ENCODE measurements at regions not wholly inside any gene's neighbourhood (a gene's known extent, or its start where the extent isn't known, plus 50 kb on each side); places are given as distances from the start of the nearest gene placed in this dataset.

DNA sequence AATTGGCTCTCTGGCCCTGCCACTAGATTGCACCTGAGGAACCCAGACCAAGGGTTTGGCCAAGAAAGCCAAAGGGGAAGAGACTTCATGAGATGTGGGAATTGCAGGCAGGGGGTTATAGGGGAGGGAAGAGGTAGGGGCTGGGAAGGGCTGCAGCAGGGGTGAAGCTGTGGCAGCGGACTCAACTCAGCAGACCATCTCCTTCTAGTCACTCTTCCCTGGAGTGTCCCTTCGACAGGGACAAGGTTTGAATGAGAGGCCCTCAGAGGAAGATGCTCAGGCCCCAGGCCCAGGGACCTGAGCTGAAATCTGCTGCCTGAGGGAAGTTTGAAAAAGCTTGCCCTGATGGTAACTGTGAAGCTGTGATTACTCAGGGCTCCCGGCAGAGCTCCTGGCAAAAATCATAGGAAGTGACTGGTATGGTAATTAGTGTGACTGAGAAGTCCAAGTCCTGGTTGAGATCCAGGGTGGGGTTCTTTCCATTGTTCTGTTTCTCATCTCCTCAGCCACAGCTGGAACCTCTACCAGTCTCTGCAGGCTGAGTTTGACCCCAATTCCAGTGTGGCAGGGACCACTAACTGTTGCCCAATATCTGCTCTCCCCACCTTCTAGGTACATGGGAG is 300.9 kb downstream of the CYP26B1 start:
- TF ChIP-seq, protein P1, sequence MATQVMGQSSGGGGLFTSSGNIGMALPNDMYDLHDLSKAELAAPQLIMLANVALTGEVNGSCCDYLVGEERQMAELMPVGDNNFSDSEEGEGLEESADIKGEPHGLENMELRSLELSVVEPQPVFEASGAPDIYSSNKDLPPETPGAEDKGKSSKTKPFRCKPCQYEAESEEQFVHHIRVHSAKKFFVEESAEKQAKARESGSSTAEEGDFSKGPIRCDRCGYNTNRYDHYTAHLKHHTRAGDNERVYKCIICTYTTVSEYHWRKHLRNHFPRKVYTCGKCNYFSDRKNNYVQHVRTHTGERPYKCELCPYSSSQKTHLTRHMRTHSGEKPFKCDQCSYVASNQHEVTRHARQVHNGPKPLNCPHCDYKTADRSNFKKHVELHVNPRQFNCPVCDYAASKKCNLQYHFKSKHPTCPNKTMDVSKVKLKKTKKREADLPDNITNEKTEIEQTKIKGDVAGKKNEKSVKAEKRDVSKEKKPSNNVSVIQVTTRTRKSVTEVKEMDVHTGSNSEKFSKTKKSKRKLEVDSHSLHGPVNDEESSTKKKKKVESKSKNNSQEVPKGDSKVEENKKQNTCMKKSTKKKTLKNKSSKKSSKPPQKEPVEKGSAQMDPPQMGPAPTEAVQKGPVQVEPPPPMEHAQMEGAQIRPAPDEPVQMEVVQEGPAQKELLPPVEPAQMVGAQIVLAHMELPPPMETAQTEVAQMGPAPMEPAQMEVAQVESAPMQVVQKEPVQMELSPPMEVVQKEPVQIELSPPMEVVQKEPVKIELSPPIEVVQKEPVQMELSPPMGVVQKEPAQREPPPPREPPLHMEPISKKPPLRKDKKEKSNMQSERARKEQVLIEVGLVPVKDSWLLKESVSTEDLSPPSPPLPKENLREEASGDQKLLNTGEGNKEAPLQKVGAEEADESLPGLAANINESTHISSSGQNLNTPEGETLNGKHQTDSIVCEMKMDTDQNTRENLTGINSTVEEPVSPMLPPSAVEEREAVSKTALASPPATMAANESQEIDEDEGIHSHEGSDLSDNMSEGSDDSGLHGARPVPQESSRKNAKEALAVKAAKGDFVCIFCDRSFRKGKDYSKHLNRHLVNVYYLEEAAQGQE (IDR thresholded peaks at IDR 0.05; ENCODE audit: insufficient replicate concordance, low read depth): no peak
- TF ChIP-seq, protein P2, sequence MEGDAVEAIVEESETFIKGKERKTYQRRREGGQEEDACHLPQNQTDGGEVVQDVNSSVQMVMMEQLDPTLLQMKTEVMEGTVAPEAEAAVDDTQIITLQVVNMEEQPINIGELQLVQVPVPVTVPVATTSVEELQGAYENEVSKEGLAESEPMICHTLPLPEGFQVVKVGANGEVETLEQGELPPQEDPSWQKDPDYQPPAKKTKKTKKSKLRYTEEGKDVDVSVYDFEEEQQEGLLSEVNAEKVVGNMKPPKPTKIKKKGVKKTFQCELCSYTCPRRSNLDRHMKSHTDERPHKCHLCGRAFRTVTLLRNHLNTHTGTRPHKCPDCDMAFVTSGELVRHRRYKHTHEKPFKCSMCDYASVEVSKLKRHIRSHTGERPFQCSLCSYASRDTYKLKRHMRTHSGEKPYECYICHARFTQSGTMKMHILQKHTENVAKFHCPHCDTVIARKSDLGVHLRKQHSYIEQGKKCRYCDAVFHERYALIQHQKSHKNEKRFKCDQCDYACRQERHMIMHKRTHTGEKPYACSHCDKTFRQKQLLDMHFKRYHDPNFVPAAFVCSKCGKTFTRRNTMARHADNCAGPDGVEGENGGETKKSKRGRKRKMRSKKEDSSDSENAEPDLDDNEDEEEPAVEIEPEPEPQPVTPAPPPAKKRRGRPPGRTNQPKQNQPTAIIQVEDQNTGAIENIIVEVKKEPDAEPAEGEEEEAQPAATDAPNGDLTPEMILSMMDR (IDR thresholded peaks at IDR 0.05; ENCODE audit: insufficient read depth, low read length): no peak
- TF ChIP-seq POLR2AphosphoS5 (IDR thresholded peaks at IDR 0.05; ENCODE audit: low read depth) (no peak), GABPA (IDR thresholded peaks at IDR 0.05; ENCODE audit: low read depth) (no peak), SPI1 (IDR thresholded peaks at IDR 0.05; ENCODE audit: borderline replicate concordance, low read depth) (no peak)

Data from HL-60 (cell line).